ENCODE measurements at regions not wholly inside any gene's neighbourhood (a gene's known extent, or its start where the extent isn't known, plus 50 kb on each side); places are given as distances from the start of the nearest gene placed in this dataset.
"Not testable (repeated sequence)": the region's sequence is repeated elsewhere in the genome, so short reads cannot be mapped to it uniquely, and the experiment has no call there.

- TF ChIP-seq, protein P1, sequence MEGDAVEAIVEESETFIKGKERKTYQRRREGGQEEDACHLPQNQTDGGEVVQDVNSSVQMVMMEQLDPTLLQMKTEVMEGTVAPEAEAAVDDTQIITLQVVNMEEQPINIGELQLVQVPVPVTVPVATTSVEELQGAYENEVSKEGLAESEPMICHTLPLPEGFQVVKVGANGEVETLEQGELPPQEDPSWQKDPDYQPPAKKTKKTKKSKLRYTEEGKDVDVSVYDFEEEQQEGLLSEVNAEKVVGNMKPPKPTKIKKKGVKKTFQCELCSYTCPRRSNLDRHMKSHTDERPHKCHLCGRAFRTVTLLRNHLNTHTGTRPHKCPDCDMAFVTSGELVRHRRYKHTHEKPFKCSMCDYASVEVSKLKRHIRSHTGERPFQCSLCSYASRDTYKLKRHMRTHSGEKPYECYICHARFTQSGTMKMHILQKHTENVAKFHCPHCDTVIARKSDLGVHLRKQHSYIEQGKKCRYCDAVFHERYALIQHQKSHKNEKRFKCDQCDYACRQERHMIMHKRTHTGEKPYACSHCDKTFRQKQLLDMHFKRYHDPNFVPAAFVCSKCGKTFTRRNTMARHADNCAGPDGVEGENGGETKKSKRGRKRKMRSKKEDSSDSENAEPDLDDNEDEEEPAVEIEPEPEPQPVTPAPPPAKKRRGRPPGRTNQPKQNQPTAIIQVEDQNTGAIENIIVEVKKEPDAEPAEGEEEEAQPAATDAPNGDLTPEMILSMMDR (IDR thresholded peaks at IDR 0.05): not testable (repeated sequence)
- TF ChIP-seq POLR2A (IDR thresholded peaks at IDR 0.05): not testable (repeated sequence)
Observed at GRCh38 chr17:22226932-22227331, 534.6 kb downstream of the KCNJ18 start.

All from esophagus squamous epithelium (tissue), 4 donors.